CD4-positive, alpha-beta T cell treated with Interleukin-1 beta for 1 hour (primary cell): ENCODE measurements at regions not wholly inside any gene's neighbourhood (a gene's known extent, or its start where the extent isn't known, plus 50 kb on each side); places are given as distances from the start of the nearest gene placed in this dataset.

Source experiments
- DNase-seq, 2 donors: peaks; one replicate each; pipeline ENCODE4 v3.0.0-alpha.2; 2020 to 2022

- no peak for DNase-seq
Observed at GRCh38 chr2:220001751-220002150, 374.3 kb downstream of the SLC4A3 start.

DNA sequence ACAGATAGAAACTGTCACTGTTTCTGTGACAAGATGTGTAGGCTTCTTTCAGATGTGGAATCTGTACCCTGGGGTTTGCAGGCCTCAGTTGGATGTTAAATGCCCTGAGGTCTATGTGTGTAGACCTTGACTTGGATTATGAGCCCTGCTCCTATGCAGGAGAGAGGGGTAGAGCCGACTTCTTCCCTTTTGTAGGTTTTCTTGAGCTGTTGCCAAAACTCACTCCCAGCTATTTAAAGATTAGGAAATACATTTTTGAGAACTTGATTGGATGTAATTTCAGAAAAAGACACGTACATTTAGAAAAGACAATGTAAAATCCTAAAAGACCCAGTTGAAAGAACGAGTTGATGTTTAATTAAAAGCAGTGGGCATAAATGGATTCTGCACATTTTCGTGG, 374.8 kb downstream of the SLC4A3 start:
- no peak for DNase-seq

GRCh38 chr2:220002699-220003098, 375.3 kb downstream of the SLC4A3 start:
- no peak for DNase-seq

DNA sequence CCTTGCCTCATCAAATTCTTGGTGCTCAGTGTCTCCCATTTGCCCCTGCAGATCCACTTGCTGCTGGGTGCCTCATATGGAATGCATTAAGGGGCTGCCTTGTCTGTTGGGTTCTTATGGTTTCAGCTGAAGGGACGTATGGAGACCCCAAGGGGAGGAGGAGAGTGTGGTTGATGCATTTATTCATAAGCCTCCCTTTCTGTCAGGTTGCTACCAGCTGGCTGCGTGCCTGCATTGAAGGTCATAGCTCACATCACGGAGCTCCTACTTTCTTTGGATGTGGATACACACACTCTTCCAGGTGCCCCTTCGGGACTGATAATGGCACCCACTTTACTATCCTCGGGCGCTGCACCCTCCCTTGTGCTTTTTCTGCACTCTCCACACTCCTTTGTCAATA, 377.9 kb downstream of the SLC4A3 start:
- no peak for DNase-seq

DNA sequence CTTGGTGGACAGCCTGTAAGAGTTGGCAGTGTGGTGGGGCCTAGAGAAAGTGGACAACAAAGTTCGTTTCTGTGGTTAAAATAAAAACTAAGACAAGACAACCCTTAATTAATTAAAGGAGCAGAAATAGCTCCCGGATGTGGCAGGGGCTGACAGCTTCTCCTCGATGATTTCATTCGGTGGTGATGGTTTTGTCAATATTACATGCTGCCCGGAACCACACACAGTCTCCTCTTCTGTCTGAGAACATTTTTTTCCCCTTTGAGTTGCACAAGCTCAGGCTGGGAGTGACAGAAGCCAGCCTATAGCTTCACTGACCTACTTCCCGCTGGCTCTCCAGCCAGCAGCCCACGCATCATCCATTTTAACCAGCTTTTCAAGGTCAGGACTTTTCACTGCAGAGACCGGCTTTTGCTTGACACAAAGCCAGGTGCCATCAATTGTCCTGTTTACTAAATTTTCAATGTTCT, 378.8 kb downstream of the SLC4A3 start:
- no peak for DNase-seq

GRCh38 chr2:220011859-220012258, 384.4 kb downstream of the SLC4A3 start:
- no peak for DNase-seq

GRCh38 chr2:220014961-220015360, 387.5 kb downstream of the SLC4A3 start:
- DNase-seq: no peak

DNA sequence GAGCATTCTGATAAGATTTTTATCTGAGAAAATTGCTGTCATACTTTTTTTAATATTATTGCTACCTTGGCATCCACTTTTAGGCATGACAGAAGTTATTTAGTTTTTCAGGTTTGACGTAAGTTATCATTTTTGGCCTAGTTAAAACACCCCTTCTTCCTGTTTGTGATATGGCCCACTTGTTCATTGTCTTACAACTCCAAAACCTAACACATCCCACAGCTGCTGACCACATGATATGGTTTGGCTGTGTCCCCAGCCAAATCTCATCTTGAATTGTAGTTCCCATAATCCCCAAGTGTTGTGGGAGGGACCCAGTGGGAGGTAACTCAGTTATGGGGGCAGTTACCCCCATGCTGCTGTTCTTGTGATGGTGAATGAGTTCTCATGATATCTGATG, 388.1 kb downstream of the SLC4A3 start:
- no peak for DNase-seq

- DNase-seq: no peak
Observed at GRCh38 chr2:220025207-220025606, 397.8 kb downstream of the SLC4A3 start.

- DNase-seq: no peak
Observed at GRCh38 chr2:220029013-220029412, 401.6 kb downstream of the SLC4A3 start.

DNA sequence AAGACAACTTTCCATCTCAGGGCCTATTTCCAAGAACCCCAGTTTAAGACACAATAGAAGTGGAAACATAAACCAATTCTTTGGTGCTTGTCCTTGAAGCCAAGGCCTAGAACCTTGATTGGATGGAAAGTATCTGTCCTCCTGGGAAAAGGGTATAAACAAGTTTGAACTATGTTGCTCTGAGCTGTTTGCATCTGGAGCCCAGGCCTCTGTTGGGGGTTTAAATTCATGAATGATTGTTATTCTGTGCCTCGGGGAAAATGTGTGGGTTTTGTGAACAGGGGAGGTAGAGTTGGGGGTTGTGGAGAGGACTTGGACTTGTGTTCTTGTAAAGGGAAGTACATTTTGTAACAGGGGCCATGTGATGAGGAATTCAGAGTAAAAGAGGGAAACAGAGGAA, 406.1 kb downstream of the SLC4A3 start:
- DNase-seq: no peak

DNA sequence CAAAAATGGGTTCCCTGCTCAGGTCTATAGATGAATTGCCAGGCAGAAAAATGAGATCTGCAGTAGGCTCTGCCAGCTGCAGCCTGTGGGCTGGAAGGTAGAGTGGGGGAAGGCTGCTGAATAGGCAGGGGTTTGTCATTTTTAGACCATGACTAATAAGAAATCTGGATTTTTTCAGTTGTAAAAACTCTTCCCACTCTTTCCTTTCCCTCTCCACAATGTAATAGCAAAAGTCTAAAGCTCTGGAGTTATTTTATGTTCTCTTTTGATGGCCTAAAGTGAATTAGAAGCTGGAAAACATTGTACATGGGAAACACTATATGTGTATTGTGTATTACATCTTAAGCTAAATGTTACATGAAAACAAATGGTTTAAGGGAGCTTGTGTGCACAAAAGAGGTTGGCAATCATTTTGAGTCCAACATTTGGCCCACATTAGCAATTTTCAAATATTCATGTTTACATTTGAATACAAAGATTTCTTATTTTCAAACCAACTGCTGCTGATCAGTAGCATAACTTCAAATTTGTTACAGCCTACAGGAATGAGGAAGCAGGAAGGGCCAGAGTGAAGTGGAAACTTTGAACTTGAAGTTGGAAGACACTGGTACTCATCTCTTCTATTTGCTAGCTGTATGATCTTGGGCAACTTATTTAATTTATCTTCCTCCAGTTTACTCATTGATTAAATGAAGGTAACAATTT, 407.1 kb downstream of the SLC4A3 start:
- DNase-seq: no peak

DNA sequence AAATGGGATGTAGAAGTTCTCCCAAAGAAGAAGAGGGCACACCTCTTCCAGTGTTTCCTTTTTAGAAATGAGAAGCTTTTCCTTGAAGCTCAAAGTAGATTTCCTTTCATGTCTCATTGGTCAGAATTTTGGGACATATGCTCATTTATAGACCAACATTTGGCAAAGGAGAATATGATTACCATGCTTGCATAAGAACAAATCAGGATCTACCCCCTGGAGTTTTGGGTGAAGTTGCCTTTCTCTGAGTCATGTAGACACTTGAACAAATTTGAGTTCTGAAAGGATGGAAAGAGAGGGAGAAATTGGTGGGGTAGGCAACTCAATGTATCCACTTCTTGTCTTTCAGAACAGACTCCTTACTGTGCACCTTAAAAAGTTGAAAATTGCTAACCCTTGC, 409.0 kb downstream of the SLC4A3 start:
- no peak for DNase-seq

DNA sequence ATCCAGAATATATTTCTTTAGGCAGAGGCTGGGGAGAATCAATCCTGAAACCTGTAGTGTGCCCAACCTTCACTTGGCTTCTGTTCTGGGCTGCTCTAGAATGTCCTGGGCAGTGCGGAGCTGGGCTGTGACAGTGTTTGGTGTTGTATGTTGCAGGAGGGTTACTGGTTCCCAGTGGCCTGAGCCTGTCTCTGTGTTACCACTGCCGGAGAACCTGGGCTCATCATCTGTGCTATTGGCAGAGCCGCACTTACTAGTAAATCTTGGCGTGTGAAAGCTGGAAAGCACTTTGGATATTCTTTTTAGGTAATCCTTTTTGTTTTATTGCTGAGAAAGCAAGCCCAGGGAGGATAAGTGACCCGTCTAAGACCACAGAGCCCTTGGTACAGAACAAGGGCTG, 412.9 kb downstream of the SLC4A3 start:
- no peak for DNase-seq

DNA sequence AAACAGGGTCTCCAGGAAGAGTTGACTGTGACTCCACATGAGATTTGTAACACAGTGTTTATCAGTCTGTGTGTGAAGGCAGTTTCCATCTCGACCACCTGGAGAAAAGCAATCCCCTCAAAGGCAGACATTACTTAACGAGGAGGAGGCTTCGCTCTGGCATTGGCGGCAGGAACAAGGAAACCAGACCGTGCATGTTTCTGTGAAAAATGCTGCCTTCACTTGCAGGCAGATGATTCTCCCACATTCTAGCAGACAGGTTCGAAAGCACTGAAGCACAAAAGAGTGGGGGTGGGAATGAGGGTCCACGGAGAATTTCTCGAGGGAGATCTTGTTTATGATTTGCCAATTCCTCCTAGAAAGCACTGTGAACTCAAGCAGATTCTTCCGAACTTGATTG, 414.0 kb downstream of the SLC4A3 start:
- DNase-seq: no peak

DNA sequence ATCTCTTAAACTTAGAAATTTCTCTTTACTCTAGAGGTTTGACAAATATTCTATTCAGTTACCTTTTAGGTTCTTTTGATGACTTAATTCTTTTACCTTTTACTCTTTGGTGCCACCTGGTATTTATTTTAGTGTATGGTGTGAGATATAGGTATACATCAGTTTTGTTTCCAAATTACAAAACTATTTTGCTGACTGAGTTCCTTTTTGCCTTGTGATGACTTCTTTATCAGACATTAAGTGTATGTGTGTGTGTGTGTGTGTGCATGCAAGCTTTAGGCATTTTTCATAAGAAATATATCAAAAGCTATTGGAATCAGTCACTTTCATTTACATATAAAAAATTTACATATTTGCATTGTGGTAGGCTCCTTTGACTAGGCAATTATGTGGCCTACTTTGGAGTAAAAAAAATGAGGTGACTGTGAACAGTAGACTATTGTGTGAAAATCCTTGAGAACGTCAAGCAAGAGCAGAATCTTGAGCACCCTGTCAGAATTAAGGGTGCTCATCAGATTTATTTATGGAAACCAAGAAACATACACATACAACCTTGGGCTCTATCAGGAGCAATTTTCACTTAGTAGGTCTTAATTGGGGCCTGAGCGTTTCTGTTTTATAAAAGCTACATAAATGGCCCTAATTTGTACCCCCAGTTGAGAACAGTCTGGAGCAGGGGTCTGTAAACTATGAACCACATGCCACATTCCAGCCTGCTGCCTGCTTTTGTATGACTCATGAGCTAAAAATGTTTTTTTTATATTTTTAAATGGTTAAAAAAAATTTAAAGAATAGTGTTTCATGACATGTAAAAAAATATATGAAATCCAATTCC, 415.9 kb downstream of the SLC4A3 start:
- no peak for DNase-seq

DNA sequence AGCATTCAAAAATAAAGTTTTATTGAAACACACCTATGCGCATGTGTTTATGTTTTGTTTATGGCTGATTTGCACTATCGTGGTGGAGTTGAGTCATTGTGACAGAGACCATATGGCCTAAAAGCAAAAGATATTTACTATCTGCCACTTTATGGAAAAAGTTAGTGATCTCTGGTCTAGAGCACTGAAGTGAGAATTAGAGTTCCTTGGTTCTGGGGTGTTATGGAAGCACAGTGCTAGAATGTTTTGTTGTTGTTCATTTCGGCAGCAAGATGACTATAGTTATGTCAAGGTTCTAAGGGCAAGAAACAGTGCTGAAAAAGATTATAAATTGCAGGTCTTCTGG, 416.5 kb downstream of the SLC4A3 start:
- no peak for DNase-seq

DNA sequence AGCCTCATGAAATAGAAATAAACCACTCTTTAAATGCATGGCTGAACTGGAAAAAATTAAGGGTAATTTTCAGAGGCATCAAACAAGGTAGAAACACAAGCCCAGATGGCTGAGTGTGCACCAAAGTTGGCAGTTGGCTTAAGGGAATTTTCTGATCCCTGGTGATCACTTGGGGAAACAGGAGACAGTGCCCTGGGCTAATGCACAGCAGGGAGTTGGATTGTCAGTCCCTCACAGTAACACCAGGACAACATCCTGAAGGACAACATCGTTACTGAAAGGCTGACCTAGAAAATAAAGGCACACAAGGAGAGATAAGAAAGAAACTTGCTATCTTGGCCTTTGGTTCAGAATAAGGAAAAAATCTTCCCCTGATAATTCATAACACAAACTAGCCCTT, 417.0 kb downstream of the SLC4A3 start:
- no peak for DNase-seq

GRCh38 chr2:220046507-220046906, 419.1 kb downstream of the SLC4A3 start:
- no peak for DNase-seq

DNA sequence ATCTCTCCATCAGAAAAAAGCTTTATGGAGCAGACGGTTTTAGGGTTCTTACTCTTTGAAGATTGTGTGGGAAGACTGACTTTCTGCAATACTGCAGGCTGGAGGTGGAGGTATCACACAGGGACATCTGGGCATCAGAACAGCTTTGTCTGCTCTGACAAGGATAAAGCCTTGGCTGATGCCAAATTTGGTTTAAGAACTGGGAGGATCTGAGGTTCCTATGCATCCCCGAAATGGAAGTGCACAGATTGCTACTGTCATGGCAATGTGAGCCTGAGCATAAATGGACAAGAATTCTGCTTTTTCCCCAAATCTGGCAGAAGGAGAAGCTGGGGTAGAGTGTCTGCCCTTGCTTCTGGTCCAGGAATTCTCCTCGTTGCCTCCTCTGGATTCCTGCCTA, 424.3 kb downstream of the SLC4A3 start:
- no peak for DNase-seq

DNA sequence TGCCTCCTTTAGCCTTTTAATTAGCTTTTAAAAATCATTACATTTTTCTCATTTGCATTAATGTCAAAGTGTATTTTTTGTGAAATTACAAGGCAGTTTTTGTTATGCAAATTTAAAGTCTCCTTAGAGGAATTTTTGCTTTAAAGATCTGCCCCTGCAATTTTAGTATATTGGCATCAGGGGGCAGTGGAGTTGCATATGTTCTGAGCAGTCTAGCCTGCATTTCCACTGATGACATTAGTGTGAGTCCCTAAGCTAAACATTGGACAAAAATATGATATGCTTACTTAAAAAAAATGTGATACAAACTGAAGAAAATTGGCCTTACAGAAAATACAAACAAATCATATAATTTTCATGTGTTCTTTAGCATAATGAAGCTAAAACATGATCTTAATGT, 426.5 kb downstream of the SLC4A3 start:
- DNase-seq: no peak

- no peak for DNase-seq
Observed at GRCh38 chr2:220057391-220057790, 430.0 kb downstream of the SLC4A3 start.

DNA sequence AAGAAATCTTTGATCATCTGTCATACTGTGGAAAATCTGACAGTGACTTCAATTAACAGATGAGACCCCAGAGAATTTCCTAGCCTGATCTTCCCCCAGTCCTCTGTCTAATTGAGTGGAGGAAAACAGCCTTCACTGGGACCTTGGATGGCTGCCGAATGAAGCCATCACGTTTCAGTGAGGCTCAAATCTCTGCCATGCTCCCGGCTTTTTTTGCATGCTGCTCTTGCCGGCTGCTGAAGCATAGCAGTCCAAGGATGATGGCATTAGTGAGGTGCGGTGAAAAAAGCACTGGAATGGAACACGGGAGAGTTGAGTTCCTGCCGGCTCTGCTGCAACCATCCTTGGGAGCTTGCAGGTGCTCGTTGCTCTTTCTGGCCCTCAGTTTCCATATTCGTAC, 430.5 kb downstream of the SLC4A3 start:
- no peak for DNase-seq
